HCT116 (cell line): ENCODE measurements at regions not wholly inside any gene's neighbourhood (a gene's known extent, or its start where the extent isn't known, plus 50 kb on each side); places are given as distances from the start of the nearest gene placed in this dataset.

Experiments used
- CEBPB ChIP-seq: IDR thresholded peaks from 2 replicates; pipeline ENCODE4 v1.6.1; 2012; ENCODE audit warnings: low read depth
- CTCF ChIP-seq, 3 experiments: fragments of 200-600 bp in 1 of 3; sonication (generic) in 1 of 3; IDR thresholded peaks in 2 of 3; conservative IDR thresholded peaks in 1 of 3; 2 replicates each; pipeline ENCODE4 v1.5.1; 2012 to 2017; ENCODE audit warnings: low read depth in 2 of 3, low read length in 2 of 3, antibody characterized with exemption in 1 of 3, borderline replicate concordance in 1 of 3, control low read depth in 1 of 3, mild to moderate bottlenecking in 1 of 3, mixed read lengths in 1 of 3, mixed run types in 1 of 3, moderate library complexity in 1 of 3; ENCODE audit not compliant: insufficient read depth in 1 of 3
- EGR1 ChIP-seq: IDR thresholded peaks from 2 replicates; pipeline ENCODE4 v1.6.1; 2012; ENCODE audit warnings: low read depth
- ELF1 ChIP-seq: IDR thresholded peaks from 2 replicates; pipeline ENCODE4 v1.6.1; 2012; ENCODE audit warnings: low read depth, borderline replicate concordance
- FOSL1 ChIP-seq: IDR thresholded peaks from 2 replicates; pipeline ENCODE4 v1.6.1; 2012; ENCODE audit warnings: low read depth
- MAX ChIP-seq: IDR thresholded peaks from 2 replicates; pipeline ENCODE4 v1.6.1; 2012
- POLR2A ChIP-seq: IDR thresholded peaks from 2 replicates; pipeline ENCODE4 v1.7.0; 2011; ENCODE audit warnings: borderline replicate concordance; ENCODE audit not compliant: insufficient read depth, insufficient read length; ENCODE audit errors: extremely low read depth
- POLR2AphosphoS5 ChIP-seq: IDR thresholded peaks from 2 replicates; pipeline ENCODE4 v1.6.1; 2011; ENCODE audit warnings: mild to moderate bottlenecking, low read depth, low read length, moderate library complexity
- REST ChIP-seq: IDR thresholded peaks from 2 replicates; pipeline ENCODE4 v1.6.1; 2012; ENCODE audit warnings: low read depth
- SRF ChIP-seq: IDR thresholded peaks from 2 replicates; pipeline ENCODE4 v1.6.1; 2012; ENCODE audit warnings: low read depth
- TCF7L2 ChIP-seq: IDR thresholded peaks from 2 replicates; pipeline ENCODE4 v1.7.0; 2011; ENCODE audit warnings: borderline replicate concordance, inconsistent platforms; ENCODE audit not compliant: insufficient read depth, insufficient read length; ENCODE audit errors: extremely low read depth
- TF ChIP-seq, protein P1 (sequence below): IDR thresholded peaks from 2 replicates; pipeline ENCODE4 v1.6.1; 2012

DNA sequence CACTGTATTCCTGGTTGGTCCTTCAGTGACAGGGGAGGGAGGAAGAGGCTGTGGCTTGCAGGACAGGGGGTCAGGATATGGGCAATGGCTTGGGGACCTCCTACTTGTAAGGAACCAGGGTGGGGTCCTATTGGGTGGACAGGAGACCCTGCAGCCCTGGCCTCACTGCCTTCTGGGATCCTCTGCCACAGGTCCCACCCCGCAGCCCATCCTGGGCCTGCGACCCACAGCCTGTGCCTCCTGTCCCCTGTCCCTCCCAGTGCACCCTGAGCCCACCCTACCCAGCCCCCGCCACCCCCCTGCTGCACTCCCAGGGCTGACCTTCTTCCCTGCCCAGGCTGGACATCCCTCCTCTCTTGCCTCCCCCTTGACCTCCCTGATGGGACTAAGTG lies 58.7 kb upstream of the MYL10 start:
- TF ChIP-seq FOSL1 (no peak), POLR2AphosphoS5 (no peak), REST (no peak), CTCF (IDR thresholded peaks at IDR 0.05 in 2 of 3, conservative IDR thresholded peaks at IDR 0.05 in 1 of 3; ENCODE audit: borderline replicate concordance in 1 of 3, insufficient read depth in 1 of 3, low read depth in 2 of 3, low read length in 2 of 3) (no peak), CEBPB (no peak), EGR1 (no peak), MAX (no peak), TCF7L2 (no peak), ELF1 (no peak), POLR2A (no peak), SRF (no peak)
- TF ChIP-seq, protein P1, sequence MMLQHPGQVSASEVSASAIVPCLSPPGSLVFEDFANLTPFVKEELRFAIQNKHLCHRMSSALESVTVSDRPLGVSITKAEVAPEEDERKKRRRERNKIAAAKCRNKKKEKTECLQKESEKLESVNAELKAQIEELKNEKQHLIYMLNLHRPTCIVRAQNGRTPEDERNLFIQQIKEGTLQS: no peak
